GM12878 (cell line): ENCODE measurements at regions not wholly inside any gene's neighbourhood (a gene's known extent, or its start where the extent isn't known, plus 50 kb on each side); places are given as distances from the start of the nearest gene placed in this dataset.

ENCODE experiments used
- ATF2 ChIP-seq: IDR thresholded peaks from 2 replicates; pipeline ENCODE4 v1.6.1; 2012; ENCODE audit warnings: low read length, inconsistent platforms
- CBX5 ChIP-seq: sonication (generic); IDR thresholded peaks from 2 replicates; pipeline ENCODE4 v1.6.1; 2016; ENCODE audit warnings: low read depth, moderate library complexity, mild to moderate bottlenecking, inconsistent platforms
- CTCF ChIP-seq, 3 experiments: IDR thresholded peaks in 2 of 3; conservative IDR thresholded peaks in 1 of 3; 2 replicates each; pipeline ENCODE4 v1.5.1; 2011; ENCODE audit warnings: low read depth in 3 of 3, low read length in 3 of 3, mild to moderate bottlenecking in 3 of 3, control low read depth in 2 of 3, moderate library complexity in 2 of 3, inconsistent platforms in 1 of 3, mixed read lengths in 1 of 3; ENCODE audit not compliant: control insufficient read depth in 2 of 3, insufficient read depth in 1 of 3; ENCODE audit errors: extremely low read depth in 1 of 3
- DPF2 ChIP-seq: fragments of 450-650 bp; IDR thresholded peaks from 2 replicates; pipeline ENCODE4 v1.6.1; 2017; ENCODE audit warnings: mild to moderate bottlenecking
- ESRRA ChIP-seq: IDR thresholded peaks from 2 replicates; pipeline ENCODE4 v1.6.1; 2012; ENCODE audit warnings: mild to moderate bottlenecking, low read length, improper control_type of control experiment
- EZH2 ChIP-seq: IDR thresholded peaks from 2 replicates; pipeline ENCODE4 v1.6.1; 2012; ENCODE audit warnings: low read depth, mild to moderate bottlenecking, control low read depth, inconsistent platforms, low read length, borderline replicate concordance; ENCODE audit not compliant: control insufficient read depth
- FOXK2 ChIP-seq: fragments of 450-650 bp; IDR thresholded peaks from 2 replicates; pipeline ENCODE4 v1.6.1; 2017; ENCODE audit warnings: mild to moderate bottlenecking, moderate library complexity
- KDM1A ChIP-seq: fragments of 200-600 bp; sonication (generic); IDR thresholded peaks from 2 replicates; pipeline ENCODE4 v1.6.1; 2016; ENCODE audit warnings: borderline replicate concordance
- PAX8 ChIP-seq: fragments of 450-650 bp; IDR thresholded peaks from 2 replicates; pipeline ENCODE4 v1.6.1; 2017; ENCODE audit warnings: mild to moderate bottlenecking, moderate library complexity
- POLR2A ChIP-seq: IDR thresholded peaks from 2 replicates; pipeline ENCODE4 v1.6.1; 2011; ENCODE audit warnings: low read depth, mild to moderate bottlenecking, low read length
- POLR2AphosphoS5 ChIP-seq: IDR thresholded peaks from 2 replicates; pipeline ENCODE4 v1.6.1; 2011; ENCODE audit warnings: mild to moderate bottlenecking, low read length, inconsistent platforms
- SMC3 ChIP-seq: IDR thresholded peaks from 2 replicates; pipeline ENCODE4 v1.6.1; 2011; ENCODE audit warnings: low read length, improper control_type of control experiment, borderline replicate concordance
- SP1 ChIP-seq: IDR thresholded peaks from one replicate; pipeline ENCODE4 v1.6.1; 2011; ENCODE audit warnings: low read depth, low read length
- YY1 ChIP-seq: IDR thresholded peaks from 2 replicates; pipeline ENCODE4 v1.6.1; 2011; ENCODE audit warnings: low read depth, mild to moderate bottlenecking, low read length

DNA sequence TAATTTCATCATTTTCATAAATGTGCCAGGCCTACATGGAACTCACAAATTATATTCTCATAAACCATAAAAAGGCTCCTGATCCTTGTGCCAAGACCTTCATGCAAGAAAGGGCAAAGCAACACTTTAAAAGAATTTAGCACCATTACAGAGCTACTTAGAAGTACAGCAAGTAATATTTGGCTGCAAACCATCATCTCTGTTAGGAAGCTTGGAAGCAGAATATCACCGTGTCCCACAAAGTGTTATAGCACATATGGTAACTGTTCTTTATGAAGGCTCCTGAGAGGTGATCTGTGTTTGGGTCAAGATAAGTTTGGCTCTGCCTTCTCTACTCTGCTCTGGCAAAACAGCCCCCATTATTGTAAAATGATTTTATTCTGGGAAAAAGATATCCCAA lies 59.7 kb upstream of the KCNJ3 start:
- no peak for TF ChIP-seq SMC3
- no peak for TF ChIP-seq POLR2AphosphoS5
- no peak for TF ChIP-seq CTCF (IDR thresholded peaks at IDR 0.05 in 2 of 3, conservative IDR thresholded peaks at IDR 0.05 in 1 of 3; ENCODE audit: control insufficient read depth in 2 of 3, extremely low read depth in 1 of 3, insufficient read depth in 1 of 3, low read depth in 3 of 3, low read length in 3 of 3)
- no peak for TF ChIP-seq CBX5
- TF ChIP-seq EZH2 = no peak
- no peak for TF ChIP-seq FOXK2
- TF ChIP-seq ATF2 = no peak
- no peak for TF ChIP-seq YY1
- TF ChIP-seq DPF2 = no peak
- TF ChIP-seq POLR2A = no peak
- no peak for TF ChIP-seq ESRRA
- no peak for TF ChIP-seq PAX8
- TF ChIP-seq KDM1A = no peak
- TF ChIP-seq SP1 = no peak
